ENCODE measurements at regions not wholly inside any gene's neighbourhood (a gene's known extent, or its start where the extent isn't known, plus 50 kb on each side); places are given as distances from the start of the nearest gene placed in this dataset.

- intact Hi-C loops (cut with DNase I, micrococcal nuclease) = no loop called here
- ATAC-seq (no peak), DNase-seq (no peak)
Observed at GRCh38 chr16:50430076-50430475, 61.3 kb upstream of the BRD7 start.

GRCh38 chr16:50428742-50429141 is 60.0 kb upstream of the BRD7 start:
- ATAC-seq (no peak), DNase-seq (no peak)
- intact Hi-C loops (cut with DNase I, micrococcal nuclease) = no loop called here

GRCh38 chr16:50428116-50428515 is 59.3 kb upstream of the BRD7 start:
- intact Hi-C loops (cut with DNase I, micrococcal nuclease) = no loop called here
- ATAC-seq = no peak
- DNase-seq = no peak

- intact Hi-C loops (cut with DNase I, micrococcal nuclease) = no loop called here
- DNase-seq (no peak), ATAC-seq (no peak)
Observed at GRCh38 chr16:50427107-50427506, 58.3 kb upstream of the BRD7 start.

GRCh38 chr16:50425648-50426047 is 56.9 kb upstream of the BRD7 start:
- ATAC-seq (no peak), DNase-seq (no peak)
- intact Hi-C loops (cut with DNase I, micrococcal nuclease) = no loop called here

GRCh38 chr16:50425044-50425443 is 56.3 kb upstream of the BRD7 start:
- no peak for ATAC-seq
- intact Hi-C loops (cut with DNase I, micrococcal nuclease) = no loop called here
- no peak for DNase-seq

- no peak for DNase-seq
- intact Hi-C loops (cut with DNase I, micrococcal nuclease) = no loop called here
- no peak for ATAC-seq
Observed at GRCh38 chr16:50422926-50423325, 54.1 kb upstream of the BRD7 start.

GRCh38 chr16:50419116-50419515 is 50.3 kb upstream of the BRD7 start:
- ATAC-seq (no peak), DNase-seq (no peak)
- intact Hi-C loops (cut with DNase I, micrococcal nuclease) = no loop called here
